ENCODE measurements at regions not wholly inside any gene's neighbourhood (a gene's known extent, or its start where the extent isn't known, plus 50 kb on each side); places are given as distances from the start of the nearest gene placed in this dataset.

DNA sequence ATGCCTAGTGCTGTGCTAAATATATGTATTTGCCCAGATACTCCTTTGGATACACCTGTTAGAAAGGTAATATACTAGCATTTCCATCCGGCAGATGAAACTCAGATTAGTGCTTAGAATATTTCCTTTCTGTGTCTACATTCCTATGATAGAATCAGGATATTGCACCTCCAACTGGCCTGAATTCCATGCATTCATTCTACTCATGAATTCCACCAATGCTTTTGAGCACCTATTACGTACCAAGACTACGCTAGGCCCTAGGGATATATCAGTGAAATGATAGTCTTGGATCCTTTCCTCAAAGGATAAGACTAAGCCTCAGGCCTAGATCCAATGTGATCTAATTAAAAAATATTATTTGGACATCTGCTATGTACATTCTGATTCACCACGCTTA, 223.8 kb upstream of the SERP2 start:
- ChIA-PET POLR2A (no interaction called here), CTCF (no interaction called here)
- no peak overlapping the region for H3K4me3 ChIP-seq (ENCODE audit: low read depth, low read length)
- no peaks in the 10 kb centered on the region for H3K36me3 ChIP-seq (ENCODE audit: control insufficient read depth, insufficient read depth, low read length)
- DNase-seq (ENCODE audit: low read depth) = no peak
- H3K27me3 ChIP-seq (ENCODE audit: control insufficient read depth, insufficient read depth, low read length) = peaks cover 2% of the 10 kb centered on the region
- no peak for TF ChIP-seq CTCF (IDR thresholded peaks at IDR 0.05; ENCODE audit: insufficient read depth, low read depth, low read length)

DNA sequence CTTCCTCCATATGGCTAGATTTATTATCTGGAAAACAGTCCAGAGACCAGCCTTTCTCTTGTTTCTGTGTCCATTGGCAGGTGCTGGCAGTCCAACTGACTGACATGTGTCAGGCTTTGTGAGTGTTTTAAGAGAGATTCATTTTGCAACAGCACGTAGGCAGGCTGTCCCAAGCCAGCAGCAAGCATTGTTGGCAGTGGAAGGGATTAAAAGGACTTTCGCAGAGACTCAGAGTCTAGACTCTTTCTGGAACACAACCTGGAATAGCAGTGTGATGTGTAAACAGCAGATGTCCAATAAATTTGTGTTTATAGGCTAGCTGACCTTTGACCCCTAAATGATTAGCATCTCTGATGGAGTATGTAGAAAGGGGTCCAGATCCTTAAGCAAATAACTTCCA, 222.2 kb upstream of the SERP2 start:
- POLR2A ChIA-PET = no interaction called here
- Histone ChIP-seq H3K27me3 (ENCODE audit: control insufficient read depth, insufficient read depth, low read length) (peaks cover 2% of the 10 kb centered on the region), H3K4me3 (ENCODE audit: low read depth, low read length) (no peak overlapping the region), H3K36me3 (ENCODE audit: control insufficient read depth, insufficient read depth, low read length) (no peaks in the 10 kb centered on the region)
- no peak for TF ChIP-seq CTCF (IDR thresholded peaks at IDR 0.05; ENCODE audit: insufficient read depth, low read depth, low read length)
- CTCF ChIA-PET = no interaction called here
- DNase-seq (ENCODE audit: low read depth) = no peak

GRCh38 chr13:44153496-44153895, 220.1 kb upstream of the SERP2 start:
- no peak for TF ChIP-seq CTCF (IDR thresholded peaks at IDR 0.05; ENCODE audit: insufficient read depth, low read depth, low read length)
- H3K27me3 ChIP-seq (ENCODE audit: control insufficient read depth, insufficient read depth, low read length) = no peaks in the 10 kb centered on the region
- no peak overlapping the region for H3K4me3 ChIP-seq (ENCODE audit: low read depth, low read length)
- no peaks in the 10 kb centered on the region for H3K36me3 ChIP-seq (ENCODE audit: control insufficient read depth, insufficient read depth, low read length)
- DNase-seq (ENCODE audit: low read depth) = no peak
- CTCF ChIA-PET = no interaction called here
- POLR2A ChIA-PET = no interaction called here

GRCh38 chr13:44155422-44156293, 218.0 kb upstream of the SERP2 start:
- TF ChIP-seq CTCF (IDR thresholded peaks at IDR 0.05; ENCODE audit: insufficient read depth, low read depth, low read length) = no peak
- H3K36me3 ChIP-seq (ENCODE audit: control insufficient read depth, insufficient read depth, low read length) = no peaks in the 10 kb centered on the region
- H3K27me3 ChIP-seq (ENCODE audit: control insufficient read depth, insufficient read depth, low read length) = no peaks in the 10 kb centered on the region
- POLR2A ChIA-PET = no interaction called here
- CTCF ChIA-PET = no interaction called here
- DNase-seq (ENCODE audit: low read depth) = peak; percentile 26
- H3K4me3 ChIP-seq (ENCODE audit: low read depth, low read length) = no peak overlapping the region; the same call in 1 of the 2 replicates

GRCh38 chr13:44156294-44156658, 217.3 kb upstream of the SERP2 start:
- H3K36me3 ChIP-seq (ENCODE audit: control insufficient read depth, insufficient read depth, low read length) = no peaks in the 10 kb centered on the region
- TF ChIP-seq CTCF (IDR thresholded peaks at IDR 0.05; ENCODE audit: insufficient read depth, low read depth, low read length) = no peak
- H3K4me3 ChIP-seq (ENCODE audit: low read depth, low read length) = no peak overlapping the region
- DNase-seq (ENCODE audit: low read depth) = no peak
- POLR2A ChIA-PET = no interaction called here
- CTCF ChIA-PET = no interaction called here
- no peaks in the 10 kb centered on the region for H3K27me3 ChIP-seq (ENCODE audit: control insufficient read depth, insufficient read depth, low read length)

Measured in BJ (cell line).